Endothelial cell of umbilical vein (primary cell): ENCODE measurements at regions not wholly inside any gene's neighbourhood (a gene's known extent, or its start where the extent isn't known, plus 50 kb on each side); places are given as distances from the start of the nearest gene placed in this dataset.

Experiments
- BruUV-seq: library from RNA; stranded (reverse); fragments of 400-500 nt; replicated peaks from 2 replicates; lab custom pipeline; 2021; lab: Mats Ljungman, UMichigan
- CTCF ChIA-PET: fragments of 300-600, 350-600 bp; sonication (Branson Sonifier 250); formaldehyde crosslinking; loops from one replicate; lab custom pipeline; 2021; ENCODE audit warnings: antibody characterized with exemption, inconsistent platforms; lab: Charles Lee
- POLR2A ChIA-PET: fragments of 300-600, 350-600 bp; sonication (Branson Sonifier 250); formaldehyde crosslinking; loops from one replicate; lab custom pipeline; 2021; ENCODE audit warnings: antibody characterized with exemption, inconsistent platforms; lab: Charles Lee
- DNase-seq: peaks from one replicate; pipeline ENCODE4 v3.0.0-alpha.2; 2011; ENCODE audit warnings: low read depth, low spot score
- FAIRE-seq: peaks from 2 replicates; lab custom pipeline; 2011; peaks lifted over from hg19 to GRCh38; lab: Jason Lieb, UNC
- H2AFZ ChIP-seq: 2 replicates; pipeline ENCODE4 v1.6.0; 2012; ENCODE audit warnings: low read depth, low read length, control low read depth, inconsistent platforms
- H3K27ac ChIP-seq: 2 replicates; pipeline ENCODE4 v1.5.1; 2011; ENCODE audit warnings: low read depth, mild to moderate bottlenecking, control low read depth, low read length, moderate library complexity; ENCODE audit not compliant: insufficient read depth
- H3K27me3 ChIP-seq, 2 experiments: 2 replicates each; pipeline versions ENCODE4 v1.6.0 to v1.6.1; 2011; ENCODE audit warnings: low read length in 2 of 2, mixed read lengths in 1 of 2; ENCODE audit not compliant: control insufficient read depth in 2 of 2, insufficient read depth in 2 of 2
- H3K36me3 ChIP-seq, 2 experiments: 2 replicates in 1 of 2; 3 replicates in 1 of 2; pipeline ENCODE4 v1.5.1; 2011; ENCODE audit warnings: low read length in 2 of 2, mild to moderate bottlenecking in 1 of 2, moderate library complexity in 1 of 2; ENCODE audit not compliant: control insufficient read depth in 2 of 2, insufficient read depth in 2 of 2; ENCODE audit errors: extremely low read depth in 1 of 2
- H3K4me1 ChIP-seq: 3 replicates; pipeline ENCODE4 v1.5.1; 2011; ENCODE audit warnings: mild to moderate bottlenecking, low read length; ENCODE audit not compliant: control insufficient read depth, insufficient read depth; ENCODE audit errors: extremely low read depth
- H3K4me2 ChIP-seq: 2 replicates; pipeline ENCODE4 v1.6.1; 2011; ENCODE audit warnings: low read length, control low read depth, mixed read lengths; ENCODE audit not compliant: insufficient read depth
- H3K4me3 ChIP-seq, 3 experiments: fragments of 200-600 bp in 1 of 3; sonication (generic), shearing (Covaris generic) in 1 of 3; replicated peaks in 1 of 3; 2 replicates each; pipeline ENCODE4 v1.5.1; 2011 to 2016; ENCODE audit warnings: control low read depth in 3 of 3, low read length in 3 of 3, mild to moderate bottlenecking in 2 of 3, inconsistent platforms in 1 of 3, low read depth in 1 of 3, moderate library complexity in 1 of 3; ENCODE audit not compliant: insufficient read depth in 1 of 3
- H3K79me2 ChIP-seq: 2 replicates; pipeline ENCODE4 v1.6.0; 2012; ENCODE audit warnings: low read length, inconsistent platforms; ENCODE audit not compliant: control insufficient read depth, insufficient read depth
- H3K9ac ChIP-seq: replicated peaks from 2 replicates; pipeline ENCODE3; 2011; ENCODE audit warnings: low read length, control low read depth; ENCODE audit not compliant: insufficient read depth; ENCODE audit errors: extremely low read depth
- H3K9me1 ChIP-seq: replicated peaks from 3 replicates; pipeline ENCODE4 v1.6.0; 2011; ENCODE audit warnings: mild to moderate bottlenecking, low read length; ENCODE audit not compliant: control insufficient read depth, insufficient read depth; ENCODE audit errors: extremely low read depth
- H3K9me3 ChIP-seq: replicated peaks from 2 replicates; pipeline ENCODE4 v1.5.1; 2012; ENCODE audit warnings: low read length, inconsistent platforms; ENCODE audit not compliant: control insufficient read depth, insufficient read depth
- H4K20me1 ChIP-seq: replicated peaks from 2 replicates; pipeline ENCODE3; 2011; ENCODE audit warnings: mild to moderate bottlenecking, low read length; ENCODE audit not compliant: control insufficient read depth, insufficient read depth; ENCODE audit errors: extremely low read depth
- CTCF ChIP-seq, 2 donors: IDR thresholded peaks; 1 replicate in 1 of 2; 2 replicates in 1 of 2; pipeline ENCODE4 v1.5.1; 2011; ENCODE audit warnings: low read length in 2 of 2, mild to moderate bottlenecking in 2 of 2, moderate library complexity in 2 of 2, control low read depth in 1 of 2, inconsistent platforms in 1 of 2, low read depth in 1 of 2; ENCODE audit not compliant: insufficient read depth in 1 of 2; ENCODE audit errors: extremely low read depth in 1 of 2
- EZH2 ChIP-seq: IDR thresholded peaks from 2 replicates; pipeline ENCODE4 v1.6.1; 2012; ENCODE audit warnings: borderline replicate concordance, low read depth, mild to moderate bottlenecking, moderate library complexity, low read length, inconsistent platforms; ENCODE audit not compliant: severe bottlenecking
- FOS ChIP-seq: IDR thresholded peaks from 2 replicates; pipeline ENCODE4 v1.6.1; 2011; ENCODE audit warnings: mild to moderate bottlenecking, low read length, moderate library complexity, borderline replicate concordance; ENCODE audit not compliant: insufficient read depth
- GATA2 ChIP-seq: IDR thresholded peaks from 2 replicates; pipeline ENCODE4 v1.7.0; 2011; ENCODE audit warnings: low read depth, mild to moderate bottlenecking, moderate library complexity, mixed read lengths, low read length; ENCODE audit not compliant: insufficient read length, insufficient read depth
- MYC ChIP-seq: IDR thresholded peaks from one replicate; pipeline ENCODE4 v1.6.1; 2011; ENCODE audit warnings: mild to moderate bottlenecking, low read depth, low read length
- POLR2AphosphoS5 ChIP-seq: IDR thresholded peaks from 2 replicates; pipeline ENCODE4 v1.6.1; 2012; ENCODE audit warnings: low read depth, mild to moderate bottlenecking, control low read depth, low read length, moderate library complexity; ENCODE audit not compliant: insufficient read depth
- dilution Hi-C: fragments of 300-500 bp; cut with MboI; formaldehyde crosslinking; loops from one replicate; pipeline ENCODE4 v1.15.0; 2019; ENCODE audit warnings: low sequenced_read_pairs; ENCODE audit not compliant: extremely low pct_ligation_motif_present
- intact Hi-C: fragments of 100-400 bp; cut with micrococcal nuclease; formaldehyde crosslinking; loops from one replicate; pipeline ENCODE4 v1.10.0; 2022

DNA sequence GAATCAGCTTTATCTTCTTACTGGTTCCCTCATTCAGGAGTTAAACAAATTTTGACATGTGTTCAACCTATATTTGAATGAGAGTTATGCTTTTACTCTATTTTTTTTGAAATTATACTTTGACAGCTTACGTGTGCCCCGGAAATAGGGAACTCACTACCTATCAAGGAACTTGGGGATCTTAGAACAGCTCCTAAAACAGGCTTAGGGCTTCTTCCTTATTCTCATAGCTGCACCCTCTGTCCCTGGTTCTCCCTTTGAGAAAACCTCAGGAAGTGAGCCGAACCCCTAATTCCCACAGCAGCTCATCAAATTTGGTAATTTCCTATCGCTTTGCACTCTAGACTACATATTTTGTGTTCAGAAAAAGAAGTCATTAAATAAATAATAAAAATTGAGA lies 81.2 kb upstream of the RUNX3 start:
- H3K9me3 ChIP-seq, result no peaks in the 10 kb centered on the region
- dilution Hi-C loops, result no loop called here
- no peaks in the 10 kb centered on the region for H3K4me1 ChIP-seq
- no peak overlapping the region for H3K4me3 ChIP-seq
- no peaks in the 10 kb centered on the region for H3K36me3 ChIP-seq
- H3K9ac ChIP-seq, result no peak overlapping the region
- H3K27me3 ChIP-seq, result peaks cover 0 to 13% of the 10 kb centered on the region in 2 experiments
- H4K20me1 ChIP-seq, result no peaks in the 10 kb centered on the region
- no peak overlapping the region for H2AFZ ChIP-seq
- FAIRE-seq (no peak), DNase-seq (no peak)
- TF ChIP-seq CTCF (IDR thresholded peaks at IDR 0.05; ENCODE audit: extremely low read depth in 1 of 2, insufficient read depth in 1 of 2, low read depth in 1 of 2, low read length in 2 of 2), result no peak
- no peak for TF ChIP-seq GATA2
- no peak for TF ChIP-seq POLR2AphosphoS5
- TF ChIP-seq EZH2, result no peak
- TF ChIP-seq FOS, result no peak
- TF ChIP-seq MYC, result no peak
- no peaks in the 10 kb centered on the region for H3K79me2 ChIP-seq
- no TSS peak for BruUV-seq
- intact Hi-C loops, result no loop called here
- H3K27ac ChIP-seq, result no peak overlapping the region
- H3K4me2 ChIP-seq, result no peak overlapping the region
- ChIA-PET CTCF (interaction anchor here (1.7 kb wide), 1 partner anchor 25 kb away, joined by 7 read pairs; no protein-coding TSS in a partner anchor), POLR2A (no interaction called here)
- H3K9me1 ChIP-seq, result no peaks in the 10 kb centered on the region
